Trophoblast cell (in vitro differentiated cells and primary cell): ENCODE measurements at regions not wholly inside any gene's neighbourhood (a gene's known extent, or its start where the extent isn't known, plus 50 kb on each side); places are given as distances from the start of the nearest gene placed in this dataset.

Source experiments
- DNase-seq, 2 donors: peaks; one replicate each; pipeline ENCODE4 v3.0.0-alpha.2; 2016
- H2AFZ ChIP-seq: 2 replicates; pipeline ENCODE4 v1.6.1; 2013; ENCODE audit warnings: low read length, moderate library complexity, mild to moderate bottlenecking; ENCODE audit not compliant: insufficient read depth, poor library complexity
- H2AK5ac ChIP-seq: 2 replicates; pipeline ENCODE4 v1.6.1; 2013; ENCODE audit warnings: mild to moderate bottlenecking, low read length
- H2BK120ac ChIP-seq: 2 replicates; pipeline ENCODE4 v1.6.1; 2013; ENCODE audit warnings: low read length, mild to moderate bottlenecking, moderate library complexity; ENCODE audit not compliant: insufficient read depth, poor library complexity
- H2BK12ac ChIP-seq: 2 replicates; pipeline ENCODE4 v1.6.1; 2013; ENCODE audit warnings: mild to moderate bottlenecking, low read length, moderate library complexity
- H2BK5ac ChIP-seq: 2 replicates; pipeline ENCODE4 v1.6.1; 2013; ENCODE audit warnings: low read length, low read depth, moderate library complexity, mild to moderate bottlenecking; ENCODE audit not compliant: poor library complexity
- H3K14ac ChIP-seq: 2 replicates; pipeline ENCODE4 v1.6.1; 2013; ENCODE audit warnings: mild to moderate bottlenecking, low read length
- H3K18ac ChIP-seq: 2 replicates; pipeline ENCODE4 v1.6.1; 2013; ENCODE audit warnings: mild to moderate bottlenecking, low read length
- H3K23ac ChIP-seq: 2 replicates; pipeline ENCODE4 v1.6.1; 2013; ENCODE audit warnings: low read length
- H3K27ac ChIP-seq: 2 replicates; pipeline ENCODE4 v1.5.1; 2013; ENCODE audit warnings: low read depth, mild to moderate bottlenecking, inconsistent platforms, low read length, moderate library complexity
- H3K27me3 ChIP-seq: 2 replicates; pipeline ENCODE4 v1.6.1; 2013; ENCODE audit warnings: inconsistent platforms, mild to moderate bottlenecking, low read length, moderate library complexity; ENCODE audit not compliant: insufficient read depth
- H3K36me3 ChIP-seq, 2 experiments: 1 replicate in 1 of 2; 2 replicates in 1 of 2; pipeline ENCODE4 v1.6.1; 2013; ENCODE audit warnings: low read length in 2 of 2, mild to moderate bottlenecking in 2 of 2, moderate library complexity in 1 of 2; ENCODE audit not compliant: insufficient read depth in 2 of 2, control insufficient read depth in 1 of 2
- H3K4ac ChIP-seq: 2 replicates; pipeline ENCODE4 v1.6.1; 2013; ENCODE audit warnings: low read depth, mild to moderate bottlenecking, low read length, moderate library complexity
- H3K4me1 ChIP-seq, 2 experiments: 1 replicate in 1 of 2; 2 replicates in 1 of 2; pipeline ENCODE4 v1.6.1; 2013; ENCODE audit warnings: low read length in 2 of 2, mild to moderate bottlenecking in 2 of 2, moderate library complexity in 1 of 2; ENCODE audit not compliant: insufficient read depth in 2 of 2, control insufficient read depth in 1 of 2
- H3K4me2 ChIP-seq: 2 replicates; pipeline ENCODE4 v1.6.1; 2013; ENCODE audit warnings: inconsistent platforms, mild to moderate bottlenecking, low read length, moderate library complexity
- H3K4me3 ChIP-seq: 2 replicates; pipeline ENCODE4 v1.5.1; 2013; ENCODE audit warnings: mild to moderate bottlenecking, low read depth, low read length, inconsistent platforms
- H3K79me1 ChIP-seq: one replicate; pipeline ENCODE4 v1.6.1; 2013; ENCODE audit warnings: low read length
- H3K79me2 ChIP-seq: 2 replicates; pipeline ENCODE4 v1.6.1; 2013; ENCODE audit warnings: low read length, mild to moderate bottlenecking; ENCODE audit not compliant: control insufficient read depth, insufficient read depth, poor library complexity
- H3K9ac ChIP-seq: 2 replicates; pipeline ENCODE4 v1.6.1; 2013; ENCODE audit warnings: mild to moderate bottlenecking, low read length
- H3K9me3 ChIP-seq: 2 replicates; pipeline ENCODE4 v1.6.1; 2013; ENCODE audit warnings: low read depth, mild to moderate bottlenecking, control low read depth, inconsistent platforms, low read length; ENCODE audit not compliant: insufficient read depth
- H4K12ac ChIP-seq: 2 replicates; pipeline ENCODE4 v1.6.1; 2013; ENCODE audit warnings: low read depth, mild to moderate bottlenecking, low read length, moderate library complexity
- H4K8ac ChIP-seq: 2 replicates; pipeline ENCODE4 v1.6.1; 2013; ENCODE audit warnings: low read depth, mild to moderate bottlenecking, low read length, moderate library complexity
- H4K91ac ChIP-seq: one replicate; pipeline ENCODE4 v1.6.1; 2013; ENCODE audit warnings: low read depth, mild to moderate bottlenecking, low read length, moderate library complexity
- WGBS: extraction: QIAGEN DNeasy Blood & Tissue Kit; methylation state at CpG from one replicate; pipeline ENCODE4 v1.1.7; 2013; ENCODE audit warnings: missing lambda C conversion rate; ENCODE audit not compliant: insufficient read length, insufficient coverage; ENCODE audit errors: extremely low coverage; 5-methylcytosine and 5-hydroxymethylcytosine counted together

- DNase-seq: no peak
- Histone ChIP-seq H2BK5ac (no peak overlapping the region), H4K12ac (no peak overlapping the region), H3K9ac (no peak overlapping the region), H4K8ac (no peak overlapping the region), H3K4me2 (no peak overlapping the region), H2BK12ac (no peak overlapping the region), H2BK120ac (no peak overlapping the region), H3K18ac (no peak overlapping the region), H3K36me3 (no peaks in the 10 kb centered on the region), H3K4me3 (no peak overlapping the region), H3K27me3 (no peaks in the 10 kb centered on the region), H3K79me1 (no peaks in the 10 kb centered on the region), H2AFZ (no peak overlapping the region), H3K23ac (no peak overlapping the region), H3K4ac (no peak overlapping the region), H3K27ac (no peak overlapping the region), H3K14ac (no peak overlapping the region), H3K4me1 (no peaks in the 10 kb centered on the region), H3K9me3 (peaks cover 2% of the 10 kb centered on the region), H3K79me2 (no peaks in the 10 kb centered on the region), H4K91ac (no peak overlapping the region), H2AK5ac (no peak overlapping the region)
- no CpG with 5 or more reads among the region's 2 CpGs for WGBS
These were observed 537.3 kb upstream of the TGFBR2 start for GRCh38 chr3:30069056-30069455.

- no peak overlapping the region for H2BK5ac ChIP-seq
- no peaks in the 10 kb centered on the region for H3K79me1 ChIP-seq
- no peak overlapping the region for H3K9ac ChIP-seq
- no peak overlapping the region for H3K4me2 ChIP-seq
- no peak overlapping the region for H2BK12ac ChIP-seq
- no peaks in the 10 kb centered on the region for H3K27me3 ChIP-seq
- H2BK120ac ChIP-seq: no peak overlapping the region
- no peak overlapping the region for H4K8ac ChIP-seq
- no peak overlapping the region for H2AK5ac ChIP-seq
- no peaks in the 10 kb centered on the region for H3K4me1 ChIP-seq
- H3K27ac ChIP-seq: no peak overlapping the region
- H3K4ac ChIP-seq: no peak overlapping the region
- H4K12ac ChIP-seq: no peak overlapping the region
- no peak for DNase-seq
- H3K4me3 ChIP-seq: no peak overlapping the region
- no peaks in the 10 kb centered on the region for H3K79me2 ChIP-seq
- H3K9me3 ChIP-seq: no peaks in the 10 kb centered on the region
- no peak overlapping the region for H3K14ac ChIP-seq
- H2AFZ ChIP-seq: no peak overlapping the region
- no peaks in the 10 kb centered on the region for H3K36me3 ChIP-seq
- no peak overlapping the region for H4K91ac ChIP-seq
- H3K18ac ChIP-seq: no peak overlapping the region
- H3K23ac ChIP-seq: no peak overlapping the region
These were observed 533.4 kb upstream of the TGFBR2 start for GRCh38 chr3:30073040-30073439.

GRCh38 chr3:30073622-30074021 is 532.8 kb upstream of the TGFBR2 start:
- H3K27ac ChIP-seq: no peak overlapping the region
- H2BK12ac ChIP-seq: no peak overlapping the region
- no peak overlapping the region for H4K91ac ChIP-seq
- H3K4me1 ChIP-seq: no peaks in the 10 kb centered on the region
- H3K27me3 ChIP-seq: no peaks in the 10 kb centered on the region
- no peak overlapping the region for H2BK120ac ChIP-seq
- H3K23ac ChIP-seq: no peak overlapping the region
- no peak overlapping the region for H2AFZ ChIP-seq
- no peak overlapping the region for H2AK5ac ChIP-seq
- H3K9me3 ChIP-seq: no peaks in the 10 kb centered on the region
- no peak overlapping the region for H3K14ac ChIP-seq
- H3K4me3 ChIP-seq: no peak overlapping the region
- H3K18ac ChIP-seq: no peak overlapping the region
- H4K12ac ChIP-seq: no peak overlapping the region
- H3K36me3 ChIP-seq: no peaks in the 10 kb centered on the region
- WGBS: no CpG with 5 or more reads among the region's 1 CpG
- no peak overlapping the region for H4K8ac ChIP-seq
- H3K4ac ChIP-seq: no peak overlapping the region
- no peak overlapping the region for H3K9ac ChIP-seq
- no peak overlapping the region for H2BK5ac ChIP-seq
- no peaks in the 10 kb centered on the region for H3K79me1 ChIP-seq
- DNase-seq: peak in 1 of 2 donors; percentile 14
- H3K4me2 ChIP-seq: no peak overlapping the region
- no peaks in the 10 kb centered on the region for H3K79me2 ChIP-seq

- Histone ChIP-seq H3K79me1 (no peaks in the 10 kb centered on the region), H2BK120ac (no peak overlapping the region), H2AK5ac (no peak overlapping the region), H3K4me3 (no peak overlapping the region), H2BK5ac (no peak overlapping the region), H2BK12ac (no peak overlapping the region), H4K8ac (no peak overlapping the region), H3K14ac (no peak overlapping the region), H2AFZ (no peak overlapping the region), H3K79me2 (no peaks in the 10 kb centered on the region), H3K27ac (no peak overlapping the region), H3K9me3 (no peaks in the 10 kb centered on the region), H3K4me2 (no peak overlapping the region), H4K12ac (no peak overlapping the region), H3K18ac (no peak overlapping the region), H3K27me3 (no peaks in the 10 kb centered on the region), H3K9ac (no peak overlapping the region), H3K4ac (no peak overlapping the region), H4K91ac (no peak overlapping the region), H3K4me1 (no peaks in the 10 kb centered on the region), H3K23ac (no peak overlapping the region), H3K36me3 (no peaks in the 10 kb centered on the region)
- no peak for DNase-seq
- WGBS: no CpG with 5 or more reads among the region's 2 CpGs
These were observed 530.9 kb upstream of the TGFBR2 start for GRCh38 chr3:30075514-30075913.

GRCh38 chr3:30076899-30077298 is 529.5 kb upstream of the TGFBR2 start:
- Histone ChIP-seq H3K14ac (no peak overlapping the region), H3K9me3 (no peaks in the 10 kb centered on the region), H3K4me3 (no peak overlapping the region), H2AFZ (no peak overlapping the region), H4K8ac (no peak overlapping the region), H3K4ac (no peak overlapping the region), H4K91ac (no peak overlapping the region), H3K4me1 (no peaks in the 10 kb centered on the region), H3K79me2 (no peaks in the 10 kb centered on the region), H2BK12ac (no peak overlapping the region), H2AK5ac (no peak overlapping the region), H2BK120ac (no peak overlapping the region), H3K36me3 (no peaks in the 10 kb centered on the region), H3K4me2 (no peak overlapping the region), H3K18ac (no peak overlapping the region), H3K79me1 (no peaks in the 10 kb centered on the region), H3K9ac (no peak overlapping the region), H4K12ac (no peak overlapping the region), H3K27ac (no peak overlapping the region), H2BK5ac (no peak overlapping the region), H3K27me3 (no peaks in the 10 kb centered on the region), H3K23ac (no peak overlapping the region)
- no peak for DNase-seq
